Transverse colon (tissue), 4 donors: ENCODE measurements at regions not wholly inside any gene's neighbourhood (a gene's known extent, or its start where the extent isn't known, plus 50 kb on each side); places are given as distances from the start of the nearest gene placed in this dataset.

Experiments
- DNase-seq: peaks from one replicate; pipeline ENCODE4 v3.0.0-alpha.2; 2019
- H3K27ac ChIP-seq, 4 donors: fragments of 200-600 bp; sonication (generic); 2 replicates each; pipeline ENCODE4 v1.5.1; 2016 to 2018; ENCODE audit warnings: inconsistent platforms in 4 of 4
- H3K27me3 ChIP-seq: fragments of 200-600 bp; sonication (generic); 2 replicates; pipeline ENCODE4 v1.5.1; 2017; ENCODE audit warnings: inconsistent platforms
- H3K36me3 ChIP-seq, 4 donors: fragments of 200-600 bp; sonication (generic); 2 replicates each; pipeline ENCODE4 v1.5.1; 2017 to 2019; ENCODE audit warnings: inconsistent platforms in 4 of 4
- H3K4me1 ChIP-seq, 4 donors: fragments of 200-600 bp; sonication (generic); 2 replicates each; pipeline ENCODE4 v1.5.1; 2017 to 2020; ENCODE audit warnings: inconsistent platforms in 4 of 4
- H3K4me3 ChIP-seq, 4 donors: fragments of 200-600 bp; sonication (generic); 1 replicate in 1 of 4; 2 replicates in 3 of 4; pipeline versions ENCODE4 v1.5.1 to v1.6.1; 2017 to 2019; ENCODE audit warnings: inconsistent platforms in 4 of 4
- H3K9me3 ChIP-seq, 2 donors: fragments of 200-600 bp; sonication (generic); 2 replicates each; pipeline ENCODE4 v1.5.1; 2017 to 2019; ENCODE audit warnings: inconsistent platforms in 2 of 2
- CTCF ChIP-seq, 5 experiments: fragments of 200-600 bp in 3 of 5; fragments of 450-650 bp in 2 of 5; sonication (generic) in 3 of 5; IDR thresholded peaks; 1 replicate in 2 of 5; 2 replicates in 3 of 5; pipeline ENCODE4 v1.5.1; 2016 to 2017; ENCODE audit warnings: antibody characterized with exemption in 5 of 5, inconsistent platforms in 3 of 5, mild to moderate bottlenecking in 2 of 5, moderate library complexity in 1 of 5
- EP300 ChIP-seq: sonication (generic); formaldehyde crosslinking; IDR thresholded peaks from one replicate; pipeline ENCODE4 v1.6.1; 2017; ENCODE audit warnings: antibody characterized with exemption, low read depth
- POLR2A ChIP-seq: fragments of 450-650 bp; IDR thresholded peaks from one replicate; pipeline ENCODE4 v1.6.1; 2016; ENCODE audit warnings: antibody characterized with exemption, mild to moderate bottlenecking, moderate library complexity
- POLR2AphosphoS5 ChIP-seq, 3 donors: sonication (generic); formaldehyde crosslinking; IDR thresholded peaks; one replicate each; pipeline ENCODE4 v1.6.1; 2016; ENCODE audit warnings: antibody characterized with exemption in 3 of 3
- WGBS, 2 donors: methylation state at CpG; one replicate each; pipeline ENCODE4 v1.1.5; 2018; ENCODE audit warnings: low coverage in 1 of 2; 5-methylcytosine and 5-hydroxymethylcytosine counted together
- in situ Hi-C, 4 donors: fragments of 200-750 bp; cut with MboI; loops; one replicate each; pipeline versions ENCODE4 v1.15.0 to v1.15.1; 2017; ENCODE audit warnings: low sequenced_read_pairs in 3 of 4, low pct_ligation_motif_present in 1 of 4, low pct_unique_long_range_greater_than_20kb in 1 of 4
- intact Hi-C: fragments of 100-400 bp; cut with DNase I; formaldehyde crosslinking; loops from one replicate; pipeline ENCODE4 v1.15.1; 2023; ENCODE audit warnings: low total_unique reads

- in situ Hi-C loops (no loop called here), intact Hi-C loops (no loop called here)
- no peaks in the 10 kb centered on the region for H3K27me3 ChIP-seq
- no peaks in the 10 kb centered on the region for H3K9me3 ChIP-seq
- WGBS, 2 donors, result 50 to 69% methylated on average over 1 of the region's 1 CpG
- H3K36me3 ChIP-seq, result no peaks in the 10 kb centered on the region
- no peak for TF ChIP-seq CTCF (IDR thresholded peaks at IDR 0.05)
- no peak for TF ChIP-seq POLR2A
- TF ChIP-seq EP300, result no peak
- TF ChIP-seq POLR2AphosphoS5 (IDR thresholded peaks at IDR 0.05), result no peak
- no peak overlapping the region for H3K4me3 ChIP-seq
- no peaks in the 10 kb centered on the region for H3K4me1 ChIP-seq
- H3K27ac ChIP-seq, result no peak overlapping the region
- DNase-seq, result no peak
Observed at GRCh38 chr1:68571454-68572235, 74.8 kb upstream of the DEPDC1 start.

- H3K36me3 ChIP-seq, result no peaks in the 10 kb centered on the region
- in situ Hi-C loops, result no loop called here
- no peak for DNase-seq
- no peaks in the 10 kb centered on the region for H3K27me3 ChIP-seq
- intact Hi-C loops, result no loop called here
- 43 to 46% methylated on average over 1 to 2 of the region's 2 CpGs for WGBS, 2 donors
- TF ChIP-seq CTCF (IDR thresholded peaks at IDR 0.05), result no peak
- no peak for TF ChIP-seq EP300
- H3K27ac ChIP-seq, result no peak overlapping the region
- peaks cover 0 to 8% of the 10 kb centered on the region in 2 donors for H3K9me3 ChIP-seq
- H3K4me1 ChIP-seq, result no peaks in the 10 kb centered on the region
- H3K4me3 ChIP-seq, result no peak overlapping the region
Observed at GRCh38 chr1:68585351-68585750, 88.5 kb upstream of the DEPDC1 start.

GRCh38 chr1:68586766-68587165 is 89.9 kb upstream of the DEPDC1 start:
- in situ Hi-C loops (no loop called here), intact Hi-C loops (no loop called here)
- Histone ChIP-seq H3K27ac (no peak overlapping the region), H3K36me3 (no peaks in the 10 kb centered on the region), H3K9me3 (peaks cover 0 to 8% of the 10 kb centered on the region in 2 donors), H3K4me3 (no peak overlapping the region), H3K4me1 (no peaks in the 10 kb centered on the region), H3K27me3 (no peaks in the 10 kb centered on the region)
- TF ChIP-seq POLR2AphosphoS5 (IDR thresholded peaks at IDR 0.05) (no peak), EP300 (no peak), CTCF (IDR thresholded peaks at IDR 0.05) (no peak), POLR2A (no peak)
- no peak for DNase-seq

- intact Hi-C loops (no loop called here), in situ Hi-C loops (no loop called here)
- Histone ChIP-seq H3K36me3 (no peaks in the 10 kb centered on the region), H3K9me3 (peaks cover 0 to 3% of the 10 kb centered on the region in 2 donors), H3K27ac (no peak overlapping the region), H3K4me3 (no peak overlapping the region), H3K4me1 (no peaks in the 10 kb centered on the region), H3K27me3 (no peaks in the 10 kb centered on the region)
- no peak for DNase-seq
- 17 to 65% methylated on average over 1 to 3 of the region's 3 CpGs for WGBS, 2 donors
- no peak for TF ChIP-seq POLR2A
- no peak for TF ChIP-seq POLR2AphosphoS5 (IDR thresholded peaks at IDR 0.05)
- no peak for TF ChIP-seq CTCF (IDR thresholded peaks at IDR 0.05)
- no peak for TF ChIP-seq EP300
Observed at GRCh38 chr1:68588304-68588703, 91.4 kb upstream of the DEPDC1 start.
